Cerebellar cortex (tissue), 1 donor: ENCODE measurements at regions not wholly inside any gene's neighbourhood (a gene's known extent, or its start where the extent isn't known, plus 50 kb on each side); places are given as distances from the start of the nearest gene placed in this dataset.
"Not testable (repeated sequence)": the region's sequence is repeated elsewhere in the genome, so short reads cannot be mapped to it uniquely, and the experiment has no call there.

ENCODE experiments used
- DNase-seq: peaks from one replicate; pipeline ENCODE4 v3.0.0-alpha.2; 2015; ENCODE audit warnings: low spot score

GRCh38 chr7:41466760-41467384 lies 236.0 kb downstream of the INHBA start:
- no peak for DNase-seq

GRCh38 chr7:41465571-41465970 lies 237.3 kb downstream of the INHBA start:
- DNase-seq, result no peak

DNA sequence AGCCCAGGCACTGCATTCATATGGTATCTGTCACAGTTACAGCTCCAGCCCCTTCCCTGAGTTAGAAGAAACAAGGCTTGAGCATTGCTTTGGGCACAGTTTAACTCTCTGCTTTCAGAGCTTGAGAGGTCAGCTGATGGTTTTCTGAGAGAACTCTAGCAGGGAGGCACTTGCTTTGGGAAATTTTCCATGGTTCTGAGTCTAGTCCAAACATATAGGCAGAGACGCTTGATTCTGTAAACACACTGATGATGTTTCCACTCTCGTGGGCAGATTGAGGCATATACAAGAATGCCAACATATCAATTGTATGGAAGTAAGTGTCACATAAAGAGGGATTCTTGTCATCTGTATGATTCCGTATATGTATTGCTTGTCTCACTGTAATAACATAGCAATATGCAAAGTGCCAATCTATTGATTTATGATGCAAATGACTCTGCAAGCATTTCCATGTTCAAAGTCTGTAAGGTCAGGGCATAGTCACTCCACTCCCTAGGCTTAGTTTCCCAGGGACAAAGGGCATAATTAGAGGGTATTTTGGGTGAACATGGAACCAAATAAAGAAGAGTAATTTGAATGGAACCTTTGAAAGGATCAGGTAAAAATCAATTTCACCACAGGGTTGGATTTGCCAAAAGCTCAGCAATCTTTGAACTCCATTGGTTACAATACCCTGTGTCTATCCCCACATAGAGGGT lies 239.0 kb downstream of the INHBA start:
- no peak for DNase-seq

- DNase-seq, result no peak
Measured at GRCh38 chr7:41459623-41460261, 243.1 kb downstream of the INHBA start.

- DNase-seq, result no peak
Measured at GRCh38 chr7:41459183-41459582, 243.7 kb downstream of the INHBA start.

DNA sequence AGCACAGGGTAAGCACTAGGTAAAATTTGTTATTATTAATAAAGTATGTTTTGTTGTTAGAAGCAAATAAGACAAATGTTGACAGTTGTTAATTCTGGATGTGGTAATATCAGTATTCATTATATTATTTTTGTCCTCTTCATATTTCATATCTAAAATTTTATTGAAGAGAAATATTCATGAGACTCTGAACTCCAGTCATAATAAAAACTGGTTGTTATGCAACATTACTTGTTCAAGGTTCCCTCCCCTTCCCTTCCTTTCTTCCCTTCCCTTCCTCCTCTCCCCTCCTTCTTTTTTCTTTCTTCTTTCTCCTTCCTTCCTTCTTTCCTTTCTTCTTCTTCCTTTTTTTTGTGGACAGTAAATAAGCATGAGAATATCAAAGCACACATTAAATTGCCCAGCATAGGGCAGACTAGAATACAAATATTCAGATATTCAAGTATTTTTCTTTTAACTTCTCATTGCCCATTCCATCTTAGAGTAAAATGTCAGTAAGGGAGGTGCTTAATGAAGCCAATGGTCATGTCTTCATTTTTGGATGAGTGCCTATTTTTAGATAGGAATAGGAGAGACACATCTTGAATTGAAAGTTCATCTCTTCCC lies 245.0 kb downstream of the INHBA start:
- DNase-seq, result no peak

- DNase-seq, result no peak
Measured at GRCh38 chr7:41451826-41452225, 251.1 kb downstream of the INHBA start.

- no peak for DNase-seq
Measured at GRCh38 chr7:41449694-41450093, 253.2 kb downstream of the INHBA start.

DNA sequence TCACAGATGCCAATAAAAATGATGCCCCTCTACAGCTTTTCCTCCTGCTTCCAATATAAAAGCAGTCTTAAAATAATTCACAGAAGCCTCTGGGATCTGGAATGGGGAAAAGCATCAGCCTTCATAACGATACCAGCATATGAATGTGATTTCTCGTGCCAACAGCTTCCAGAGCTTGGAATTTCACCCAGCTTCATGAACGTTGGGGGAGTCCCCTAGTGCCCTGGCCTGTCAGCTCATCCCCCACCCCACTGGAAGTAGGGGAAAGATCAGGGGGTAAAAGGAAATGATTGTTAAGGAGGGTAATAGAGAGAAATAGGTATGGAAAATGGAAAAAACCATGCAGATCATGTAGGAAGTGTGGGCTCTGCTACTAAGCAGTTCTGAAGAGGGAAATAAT lies 253.6 kb downstream of the INHBA start:
- DNase-seq, result no peak

GRCh38 chr7:41448104-41448503 lies 254.8 kb downstream of the INHBA start:
- DNase-seq, result no peak

- DNase-seq, result no peak
Measured at GRCh38 chr7:41447450-41448042, 255.3 kb downstream of the INHBA start.

- DNase-seq, result no peak
Measured at GRCh38 chr7:41446606-41447449, 256.1 kb downstream of the INHBA start.

DNA sequence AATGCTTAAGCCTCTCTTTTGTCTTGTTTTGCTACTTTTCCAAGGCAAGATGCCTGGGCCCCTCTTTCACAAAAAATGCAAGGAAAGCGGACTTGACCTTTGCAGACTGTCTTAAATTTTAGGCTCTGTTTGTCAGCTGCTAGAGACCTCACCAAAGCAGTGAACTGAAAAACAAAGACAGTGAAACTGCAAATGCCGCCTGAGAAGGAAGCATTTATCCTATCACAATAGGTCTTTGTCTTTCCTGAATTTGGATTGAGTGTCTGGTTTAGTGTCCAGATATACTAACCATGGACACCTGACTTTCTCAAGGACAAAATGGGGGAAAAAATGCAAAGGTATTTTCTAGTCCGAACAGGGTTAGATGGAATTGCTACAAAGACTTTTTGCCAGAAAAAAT lies 256.9 kb downstream of the INHBA start:
- DNase-seq, result no peak

- no peak for DNase-seq
Measured at GRCh38 chr7:41445432-41445831, 257.5 kb downstream of the INHBA start.

DNA sequence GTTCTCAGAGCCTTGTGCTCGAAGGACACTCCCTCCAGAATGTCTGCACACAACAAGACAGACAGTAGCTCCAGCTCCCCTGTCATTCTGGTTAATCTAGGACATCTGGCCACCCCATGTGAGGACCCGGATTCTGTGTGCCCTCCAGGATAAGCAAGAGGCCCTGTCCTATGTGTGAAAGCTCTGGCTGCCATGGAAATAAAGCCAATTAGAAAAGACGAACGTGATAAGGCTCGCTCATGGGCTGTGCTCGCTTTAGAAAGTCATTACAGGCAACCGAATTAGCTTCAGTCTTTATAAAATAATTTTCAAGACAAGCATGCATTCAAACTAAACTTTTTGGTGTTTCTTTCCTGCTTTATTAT lies 263.4 kb downstream of the INHBA start:
- DNase-seq, result no peak

- DNase-seq, result no peak
Measured at GRCh38 chr7:41438705-41439514, 264.0 kb downstream of the INHBA start.

- no peak for DNase-seq
Measured at GRCh38 chr7:41437257-41438196, 265.4 kb downstream of the INHBA start.

GRCh38 chr7:41436139-41436538 lies 266.8 kb downstream of the INHBA start:
- no peak for DNase-seq

DNA sequence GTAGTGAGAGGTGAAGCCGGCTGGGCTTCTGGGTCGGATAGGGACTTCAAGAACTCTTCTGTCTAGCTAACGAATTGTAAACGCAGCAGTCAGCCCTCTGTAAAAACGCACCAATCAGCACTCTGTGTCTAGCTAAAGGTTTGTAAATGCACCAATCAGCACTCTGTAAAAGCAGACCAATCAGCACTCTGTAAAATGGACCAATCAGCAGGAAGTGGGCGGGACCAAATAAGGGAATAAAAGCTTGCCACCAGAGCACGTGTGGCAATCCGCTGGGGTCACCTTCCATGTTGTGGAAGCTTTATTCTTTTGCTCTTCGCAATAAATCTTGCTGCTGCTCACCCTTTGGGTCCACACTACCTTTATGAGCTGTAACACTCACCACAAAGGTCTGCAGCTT lies 267.9 kb downstream of the INHBA start:
- not testable (repeated sequence) for DNase-seq

DNA sequence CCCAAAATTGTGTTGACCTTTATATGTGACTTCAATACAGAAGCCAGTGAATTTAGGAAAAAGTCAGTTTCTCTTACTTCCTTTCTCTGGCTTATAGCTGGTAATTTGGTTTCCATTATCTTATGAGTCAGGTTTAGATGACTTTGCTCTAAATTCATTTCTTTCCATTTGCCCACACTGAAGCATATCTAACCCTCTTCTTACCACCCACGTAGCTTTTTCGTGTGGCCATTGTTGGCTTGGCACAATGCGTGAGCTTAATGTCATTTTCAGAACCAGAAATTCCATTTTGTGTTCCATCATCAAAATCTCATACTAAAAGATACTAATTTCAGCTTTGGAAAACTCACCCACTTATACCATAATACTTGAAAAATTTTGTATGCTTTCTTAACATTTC lies 271.2 kb downstream of the INHBA start:
- DNase-seq, result no peak
